ENCODE measurements at regions not wholly inside any gene's neighbourhood (a gene's known extent, or its start where the extent isn't known, plus 50 kb on each side); places are given as distances from the start of the nearest gene placed in this dataset.

GRCh38 chr7:86970986-86971385, 88.5 kb downstream of the ELAPOR2 start:
- DNase-seq: no peak

- DNase-seq: no peak
Observed at GRCh38 chr7:86970547-86970946, 88.9 kb downstream of the ELAPOR2 start.

DNA sequence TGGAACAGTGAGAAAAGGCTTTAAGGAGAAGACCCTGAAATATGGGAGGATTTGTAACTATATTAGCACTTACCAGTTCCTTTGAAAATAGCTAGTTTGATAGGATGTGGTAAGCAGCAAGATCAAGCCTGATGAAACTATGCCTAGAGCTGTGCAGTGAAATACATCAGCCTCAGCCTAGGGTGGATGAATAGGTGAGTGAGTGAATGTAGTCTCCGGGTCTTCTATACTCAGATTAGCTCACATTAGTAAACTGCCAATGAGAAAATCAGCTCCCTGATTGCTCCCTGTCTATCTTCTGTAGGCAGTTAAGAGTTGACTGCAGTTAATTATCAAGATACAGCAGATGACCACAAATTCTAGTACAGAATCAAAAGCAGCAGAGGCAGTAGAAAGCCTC, 89.6 kb downstream of the ELAPOR2 start:
- no peak for DNase-seq

DNA sequence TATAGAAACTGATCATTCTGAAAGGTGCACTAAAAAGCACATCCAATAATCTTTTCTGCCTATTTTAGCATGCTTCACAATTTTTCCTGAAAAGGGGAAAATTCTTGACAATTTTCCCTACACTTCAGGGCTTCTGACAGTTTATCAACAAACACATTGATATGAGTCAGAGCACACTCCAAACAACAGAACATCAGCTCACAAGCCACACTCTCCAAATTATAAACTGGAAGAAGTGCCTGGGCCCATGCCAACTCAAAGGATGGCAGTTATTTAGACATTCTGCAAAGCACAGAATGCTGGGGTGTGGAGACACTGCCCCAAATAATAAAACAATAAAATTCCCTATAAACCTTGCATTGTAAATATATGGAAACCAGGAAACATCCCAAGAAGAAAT, 90.8 kb downstream of the ELAPOR2 start:
- peak; percentile 5 for DNase-seq

DNA sequence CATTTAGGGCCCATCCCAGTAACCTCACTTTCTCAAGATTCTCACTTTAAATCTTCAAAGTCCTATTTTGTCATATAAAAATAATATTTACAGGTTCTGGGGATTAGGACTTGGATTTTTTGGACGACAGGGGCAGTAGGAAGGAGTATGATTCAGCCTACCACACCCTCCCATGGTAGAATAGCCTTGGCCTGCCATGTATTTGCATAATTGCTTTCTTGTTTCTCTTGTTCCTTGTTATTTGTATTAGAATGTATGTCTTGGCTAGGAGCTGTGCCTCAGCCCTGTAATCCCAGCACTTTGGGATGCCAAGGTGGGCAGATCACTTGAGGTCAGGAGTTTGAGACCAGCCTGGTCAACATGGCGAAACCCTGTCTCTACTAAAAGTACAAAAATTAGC, 92.5 kb downstream of the ELAPOR2 start:
- DNase-seq: no peak

- no peak for DNase-seq
Observed at GRCh38 chr7:86965727-86966120, 93.7 kb downstream of the ELAPOR2 start.

DNA sequence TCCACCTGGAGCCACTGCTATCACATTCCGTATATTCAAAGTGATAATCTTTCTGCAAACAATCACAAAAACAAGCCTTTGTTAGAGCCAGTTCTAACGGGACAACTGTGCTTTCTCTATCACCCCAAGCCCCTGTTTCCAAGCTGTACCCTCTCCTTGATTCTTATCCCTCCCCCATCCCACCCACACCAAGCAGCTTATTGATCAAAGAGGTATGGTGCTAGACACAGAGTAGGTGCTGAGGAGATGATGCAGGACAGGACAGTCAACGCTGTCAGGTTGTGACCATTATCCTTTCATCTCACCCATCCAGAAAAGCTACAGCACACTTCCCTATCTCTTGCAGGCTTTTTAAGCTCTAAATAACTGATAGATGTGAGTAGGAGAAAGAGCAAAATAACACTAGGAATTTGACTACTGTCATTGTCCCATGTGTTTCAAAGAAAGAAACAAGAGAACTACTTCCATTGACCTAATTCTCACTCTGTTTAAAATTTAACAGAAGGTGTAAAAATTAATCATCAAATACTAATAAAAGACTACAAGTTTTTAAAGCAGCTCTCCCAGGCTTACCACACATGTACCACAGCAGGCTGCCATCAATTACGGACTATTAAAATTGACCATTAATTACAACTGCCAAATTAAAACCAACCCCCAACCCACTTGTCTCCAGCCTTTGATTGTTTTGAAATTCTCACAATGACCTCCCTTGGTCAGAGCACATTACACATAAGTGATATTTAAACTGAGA, 94.3 kb downstream of the ELAPOR2 start:
- no peak for DNase-seq

GRCh38 chr7:86963599-86964230, 95.7 kb downstream of the ELAPOR2 start:
- DNase-seq: peak; percentile 11

DNA sequence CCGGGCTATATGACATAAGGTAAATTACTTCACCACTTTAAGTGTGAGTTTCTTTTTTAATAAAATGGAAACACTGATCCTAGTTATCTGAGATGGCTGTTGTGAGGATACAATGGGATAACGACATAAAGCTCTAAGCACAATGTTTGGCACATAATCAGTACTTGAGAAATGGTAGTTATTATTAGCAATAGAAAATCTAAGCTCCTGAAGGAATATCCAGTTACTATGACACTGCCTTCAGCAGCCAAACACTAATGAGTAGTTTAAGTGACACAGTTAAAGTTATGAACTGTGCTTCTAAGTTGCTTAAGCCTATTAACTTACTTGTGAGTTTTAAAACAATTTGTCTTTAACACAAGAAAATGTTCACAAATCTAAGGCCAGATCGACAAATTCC, 96.8 kb downstream of the ELAPOR2 start:
- no peak for DNase-seq

- no peak for DNase-seq
Observed at GRCh38 chr7:86961686-86962085, 97.8 kb downstream of the ELAPOR2 start.

- DNase-seq: no peak
Observed at GRCh38 chr7:86958380-86958779, 101.1 kb downstream of the ELAPOR2 start.

GRCh38 chr7:86956567-86956966, 102.9 kb downstream of the ELAPOR2 start:
- DNase-seq: no peak

DNA sequence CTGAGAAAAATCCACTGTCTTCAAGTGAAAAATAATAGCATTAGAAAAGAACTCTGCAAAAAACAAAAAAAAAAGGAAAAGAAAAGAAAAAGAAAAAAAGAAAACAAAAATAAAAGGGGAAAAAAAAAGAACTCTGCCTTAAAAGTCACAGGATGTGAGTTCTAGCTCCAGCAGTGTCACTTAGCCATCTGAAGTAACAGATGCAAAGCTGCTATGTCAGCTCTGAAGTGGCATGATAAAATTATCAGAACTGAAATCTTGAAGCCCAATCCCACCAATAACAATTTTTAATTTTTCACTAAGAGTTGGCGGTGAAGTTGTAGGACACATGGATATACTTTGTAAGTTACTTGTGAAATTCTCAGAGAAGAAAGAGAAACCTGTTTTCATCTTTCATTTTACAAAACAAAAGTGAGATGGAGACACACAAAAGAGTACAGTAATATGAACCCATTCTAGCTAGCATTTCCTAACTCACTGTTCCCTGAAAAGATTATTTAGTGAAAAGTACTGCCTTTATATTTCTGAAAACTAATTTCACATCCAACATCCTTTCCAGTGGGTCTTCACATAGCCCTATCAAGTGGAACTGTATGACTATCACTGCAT, 103.5 kb downstream of the ELAPOR2 start:
- DNase-seq: no peak

DNA sequence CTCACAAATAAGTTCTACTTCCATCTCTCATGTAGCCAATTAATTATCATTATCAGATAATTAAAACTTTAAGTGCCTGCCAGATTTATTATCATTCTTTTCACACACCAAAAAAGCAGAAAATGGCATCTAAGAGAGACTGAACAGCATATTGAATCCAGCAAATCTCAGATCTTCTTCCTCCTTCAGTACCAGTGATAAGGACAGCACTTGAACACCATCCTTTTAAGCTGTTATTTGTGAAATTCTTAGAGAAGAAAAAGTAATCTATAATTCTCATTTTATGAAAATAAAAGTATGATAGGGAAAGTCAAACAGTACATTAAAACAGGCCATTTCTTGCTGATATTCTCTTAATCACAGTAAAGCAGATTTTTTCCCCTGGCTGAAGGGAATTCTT, 104.5 kb downstream of the ELAPOR2 start:
- DNase-seq: no peak

GRCh38 chr7:86953653-86954336, 105.7 kb downstream of the ELAPOR2 start:
- DNase-seq: peak; percentile 30

DNA sequence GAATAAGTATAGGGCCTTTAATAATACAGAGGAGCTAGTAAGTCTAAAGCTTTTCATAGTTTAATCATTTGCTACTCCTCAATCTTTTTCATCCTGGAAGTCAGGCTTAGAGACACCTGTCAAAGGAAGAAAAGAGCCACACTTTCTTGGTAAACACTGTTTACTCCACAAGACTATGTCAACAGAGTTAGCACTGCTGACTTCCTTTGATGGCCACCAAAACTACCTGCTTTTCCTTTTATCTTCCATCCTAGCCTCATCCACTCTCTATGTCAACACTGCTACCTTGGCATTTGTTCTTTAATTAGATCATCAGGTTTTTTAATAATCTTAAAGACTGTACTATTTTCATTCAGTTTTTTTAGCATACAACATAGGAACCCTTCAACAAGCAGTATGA, 106.2 kb downstream of the ELAPOR2 start:
- DNase-seq: no peak

GRCh38 chr7:86951895-86952294, 107.6 kb downstream of the ELAPOR2 start:
- DNase-seq: no peak

- no peak for DNase-seq
Observed at GRCh38 chr7:86950944-86951343, 108.5 kb downstream of the ELAPOR2 start.

DNA sequence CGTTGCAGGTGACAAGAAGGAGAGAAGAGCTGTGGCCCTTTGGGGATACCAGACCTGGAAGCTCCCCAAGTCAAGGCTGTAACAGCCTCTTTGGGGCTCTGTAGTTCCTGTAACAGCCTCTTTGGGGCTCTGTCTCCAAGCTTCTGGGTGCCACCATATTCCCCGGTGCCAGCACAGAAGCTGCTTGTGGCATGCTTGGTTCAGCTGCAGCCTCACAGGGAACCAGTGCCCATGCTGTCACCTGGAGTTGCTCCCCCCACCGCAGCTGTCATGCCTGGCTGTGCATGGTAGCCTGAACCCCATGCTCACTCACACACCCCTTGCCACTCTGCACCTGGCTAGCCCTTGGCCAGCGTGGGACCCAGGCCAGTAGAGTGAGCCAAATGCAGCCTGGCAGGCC, 109.1 kb downstream of the ELAPOR2 start:
- no peak for DNase-seq

DNA sequence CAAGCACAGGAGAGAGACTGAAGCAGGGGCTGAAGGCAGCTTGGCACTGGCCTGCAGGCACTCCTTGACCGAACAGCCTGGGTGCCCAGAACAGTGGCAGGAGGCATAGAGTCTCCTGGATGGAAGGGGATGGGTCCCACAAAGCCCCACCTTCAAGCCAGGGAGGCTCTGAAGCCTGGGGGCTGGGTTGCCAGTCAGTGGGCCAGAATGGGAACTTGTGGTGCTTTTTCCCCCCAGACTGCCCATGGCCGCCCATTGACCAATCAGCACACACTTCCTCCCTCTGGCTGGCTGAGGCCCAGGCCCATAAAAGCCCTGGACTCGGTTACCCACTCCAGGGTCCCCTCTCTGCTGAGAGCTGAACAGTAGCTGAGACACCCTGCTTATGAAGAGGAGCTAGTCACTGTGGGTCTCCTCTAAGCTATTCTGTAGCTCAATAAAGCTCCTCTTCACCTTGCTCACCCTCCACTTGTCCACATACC, 109.6 kb downstream of the ELAPOR2 start:
- DNase-seq: no peak

DNA sequence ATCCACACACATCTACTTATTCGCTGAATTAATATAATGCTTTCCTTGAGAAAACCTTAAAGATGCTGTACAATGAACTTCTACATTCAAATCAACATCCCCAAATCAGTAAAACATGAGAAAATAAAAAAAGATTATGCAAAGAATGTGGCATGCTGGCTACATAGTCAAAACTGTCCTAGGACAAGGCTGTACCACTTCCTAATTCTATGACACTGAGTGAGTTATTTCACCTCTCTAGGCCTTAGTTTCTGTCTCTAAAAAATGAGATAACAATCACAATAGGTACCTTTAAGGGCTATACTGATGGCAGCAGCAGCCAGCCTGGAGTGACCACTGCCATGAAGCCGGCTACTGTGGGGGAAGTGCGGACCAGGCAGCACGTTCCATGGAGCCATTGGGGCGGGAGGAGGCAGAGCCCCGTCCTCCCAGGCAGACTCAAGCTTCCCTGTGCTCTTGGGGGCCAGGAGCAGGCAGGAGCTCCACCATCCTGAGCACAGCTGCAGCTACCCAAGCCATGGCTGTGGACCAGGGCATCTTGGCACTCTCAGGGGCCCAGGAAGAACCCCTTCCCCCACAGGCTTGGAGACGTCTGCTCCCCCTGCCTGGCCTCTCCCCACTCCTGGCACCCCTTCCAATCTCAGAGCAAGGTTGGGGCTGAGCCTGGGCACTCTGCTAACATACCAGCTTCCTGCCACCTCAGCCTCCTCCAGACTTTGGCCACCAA, 110.2 kb downstream of the ELAPOR2 start:
- no peak for DNase-seq

GRCh38 chr7:86947929-86948328, 111.5 kb downstream of the ELAPOR2 start:
- DNase-seq: no peak

DNA sequence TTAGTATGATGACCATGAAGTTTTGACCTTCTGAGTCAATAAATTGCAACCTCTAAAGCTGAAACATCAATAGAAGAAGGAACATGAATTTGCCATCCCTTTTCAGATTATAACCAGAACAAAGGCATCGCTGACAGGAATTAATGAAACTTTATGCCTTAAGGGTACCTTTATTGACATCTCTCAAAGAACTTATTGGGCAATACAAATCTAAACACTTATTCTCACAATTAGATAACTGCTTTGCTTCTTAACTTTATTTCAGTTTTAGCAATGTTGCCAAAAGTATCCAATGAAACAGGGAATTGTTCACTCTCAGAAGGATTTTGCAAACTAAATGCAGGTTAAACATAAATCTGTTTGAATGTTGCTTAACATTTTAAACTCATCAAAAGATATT, 116.0 kb downstream of the ELAPOR2 start:
- DNase-seq: no peak
